Lower lobe of right lung (tissue), 2 donors: ENCODE measurements at regions not wholly inside any gene's neighbourhood (a gene's known extent, or its start where the extent isn't known, plus 50 kb on each side); places are given as distances from the start of the nearest gene placed in this dataset.

ENCODE experiments used
- ATAC-seq, 2 donors: fragments of 200-7000 bp; cut with Tn5 transposase; one replicate each; pipeline ENCODE4 v1.9.1; 2020 to 2022; ENCODE audit warnings: mild to moderate bottlenecking in 2 of 2, moderate library complexity in 2 of 2
- DNase-seq: peaks from one replicate; pipeline ENCODE4 v3.0.0-alpha.2; 2020
- H3K27ac ChIP-seq: fragments of 200-600 bp; one replicate; pipeline ENCODE4 v1.8.0; 2022
- H3K27me3 ChIP-seq: fragments of 200-600 bp; one replicate; pipeline ENCODE4 v1.8.0; 2022; ENCODE audit warnings: low read depth
- H3K36me3 ChIP-seq: fragments of 200-600 bp; one replicate; pipeline ENCODE4 v1.8.0; 2022; ENCODE audit warnings: mild to moderate bottlenecking
- H3K4me1 ChIP-seq: fragments of 200-600 bp; one replicate; pipeline ENCODE4 v1.8.0; 2022
- H3K4me3 ChIP-seq: fragments of 200-600 bp; one replicate; pipeline ENCODE4 v1.8.0; 2022; ENCODE audit warnings: mild to moderate bottlenecking
- H3K9me3 ChIP-seq: fragments of 200-600 bp; one replicate; pipeline ENCODE4 v1.8.0; 2022
- CTCF ChIP-seq: fragments of 200-600 bp; IDR thresholded peaks from one replicate; pipeline ENCODE4 v1.8.0; 2022; ENCODE audit warnings: antibody characterized with exemption, mild to moderate bottlenecking
- intact Hi-C: fragments of 100-400 bp; cut with DNase I; formaldehyde crosslinking; loops from one replicate; pipeline ENCODE4 v1.11.0; 2022
- donor health status: DM: no; HTN: yes; CAD: no; lungs with severe emphysema.

GRCh38 chr2:215883799-215884198 lies 129.6 kb downstream of the MREG start:
- Histone ChIP-seq H3K4me3 (no peak overlapping the region), H3K9me3 (no peaks in the 10 kb centered on the region), H3K27me3 (no peaks in the 10 kb centered on the region), H3K27ac (no peak overlapping the region), H3K36me3 (no peaks in the 10 kb centered on the region), H3K4me1 (peaks cover 3% of the 10 kb centered on the region)
- intact Hi-C loops: no loop called here
- TF ChIP-seq CTCF: no peak
- ATAC-seq: no peak
- no peak for DNase-seq

GRCh38 chr2:215882689-215883088 lies 130.7 kb downstream of the MREG start:
- H3K36me3 ChIP-seq: no peaks in the 10 kb centered on the region
- DNase-seq (no peak), ATAC-seq (no peak)
- H3K4me1 ChIP-seq: peaks cover 3% of the 10 kb centered on the region
- intact Hi-C loops: no loop called here
- H3K27ac ChIP-seq: no peak overlapping the region
- H3K9me3 ChIP-seq: no peaks in the 10 kb centered on the region
- TF ChIP-seq CTCF: no peak
- H3K4me3 ChIP-seq: no peak overlapping the region
- no peaks in the 10 kb centered on the region for H3K27me3 ChIP-seq

GRCh38 chr2:215881582-215881981 lies 131.8 kb downstream of the MREG start:
- no peak overlapping the region for H3K27ac ChIP-seq
- intact Hi-C loops: no loop called here
- peaks cover 3% of the 10 kb centered on the region for H3K4me1 ChIP-seq
- H3K4me3 ChIP-seq: no peak overlapping the region
- no peaks in the 10 kb centered on the region for H3K36me3 ChIP-seq
- no peak for ATAC-seq
- H3K9me3 ChIP-seq: no peaks in the 10 kb centered on the region
- DNase-seq: no peak
- no peaks in the 10 kb centered on the region for H3K27me3 ChIP-seq
- no peak for TF ChIP-seq CTCF

GRCh38 chr2:215880970-215881369 lies 132.4 kb downstream of the MREG start:
- intact Hi-C loops: no loop called here
- no peak overlapping the region for H3K4me3 ChIP-seq
- no peaks in the 10 kb centered on the region for H3K36me3 ChIP-seq
- H3K27ac ChIP-seq: no peak overlapping the region
- H3K9me3 ChIP-seq: no peaks in the 10 kb centered on the region
- no peak for DNase-seq
- no peak for TF ChIP-seq CTCF
- peaks cover 3% of the 10 kb centered on the region for H3K4me1 ChIP-seq
- H3K27me3 ChIP-seq: no peaks in the 10 kb centered on the region
- no peak for ATAC-seq

- H3K4me1 ChIP-seq: peaks cover 3% of the 10 kb centered on the region
- H3K27ac ChIP-seq: no peak overlapping the region
- no peak overlapping the region for H3K4me3 ChIP-seq
- TF ChIP-seq CTCF: no peak
- no peaks in the 10 kb centered on the region for H3K9me3 ChIP-seq
- ATAC-seq: no peak
- no peak for DNase-seq
- H3K27me3 ChIP-seq: no peaks in the 10 kb centered on the region
- intact Hi-C loops: no loop called here
- H3K36me3 ChIP-seq: no peaks in the 10 kb centered on the region
Measured at GRCh38 chr2:215879977-215880940, 133.1 kb downstream of the MREG start.
